ENCODE measurements at regions not wholly inside any gene's neighbourhood (a gene's known extent, or its start where the extent isn't known, plus 50 kb on each side); places are given as distances from the start of the nearest gene placed in this dataset.

DNA sequence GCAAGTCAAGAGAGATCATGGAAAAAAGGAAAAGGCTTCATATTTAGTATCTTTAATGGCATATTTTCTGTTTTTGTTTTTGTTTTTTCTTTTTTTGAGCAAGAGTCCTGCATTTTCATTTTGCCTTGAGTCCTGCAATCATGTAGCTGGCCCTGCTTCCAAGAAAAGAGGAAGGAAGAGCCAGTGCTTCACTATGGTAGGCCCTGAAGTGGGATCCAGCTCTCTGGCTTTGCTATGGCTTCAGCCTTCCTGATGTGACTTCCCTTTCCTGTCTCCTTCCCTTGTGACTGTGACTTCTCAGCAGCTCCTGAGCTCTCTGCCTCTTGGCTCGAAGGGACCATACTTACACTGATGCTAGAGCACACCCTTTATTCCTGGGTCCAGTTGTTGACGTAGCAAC lies 512.3 kb downstream of the INHBA start:
- TF ChIP-seq, protein P1, sequence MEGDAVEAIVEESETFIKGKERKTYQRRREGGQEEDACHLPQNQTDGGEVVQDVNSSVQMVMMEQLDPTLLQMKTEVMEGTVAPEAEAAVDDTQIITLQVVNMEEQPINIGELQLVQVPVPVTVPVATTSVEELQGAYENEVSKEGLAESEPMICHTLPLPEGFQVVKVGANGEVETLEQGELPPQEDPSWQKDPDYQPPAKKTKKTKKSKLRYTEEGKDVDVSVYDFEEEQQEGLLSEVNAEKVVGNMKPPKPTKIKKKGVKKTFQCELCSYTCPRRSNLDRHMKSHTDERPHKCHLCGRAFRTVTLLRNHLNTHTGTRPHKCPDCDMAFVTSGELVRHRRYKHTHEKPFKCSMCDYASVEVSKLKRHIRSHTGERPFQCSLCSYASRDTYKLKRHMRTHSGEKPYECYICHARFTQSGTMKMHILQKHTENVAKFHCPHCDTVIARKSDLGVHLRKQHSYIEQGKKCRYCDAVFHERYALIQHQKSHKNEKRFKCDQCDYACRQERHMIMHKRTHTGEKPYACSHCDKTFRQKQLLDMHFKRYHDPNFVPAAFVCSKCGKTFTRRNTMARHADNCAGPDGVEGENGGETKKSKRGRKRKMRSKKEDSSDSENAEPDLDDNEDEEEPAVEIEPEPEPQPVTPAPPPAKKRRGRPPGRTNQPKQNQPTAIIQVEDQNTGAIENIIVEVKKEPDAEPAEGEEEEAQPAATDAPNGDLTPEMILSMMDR (IDR thresholded peaks at IDR 0.05), result no peak
- TF ChIP-seq POLR2A (IDR thresholded peaks at IDR 0.05), result no peak
